ENCODE measurements at regions not wholly inside any gene's neighbourhood (a gene's known extent, or its start where the extent isn't known, plus 50 kb on each side); places are given as distances from the start of the nearest gene placed in this dataset.

GRCh38 chr3:31433679-31433992, 99.1 kb upstream of the STT3B start:
- no peaks in the 10 kb centered on the region for H3K79me2 ChIP-seq (ENCODE audit: insufficient read depth, low read length)
- H4K20me1 ChIP-seq (ENCODE audit: insufficient read depth, low read length), result no peaks in the 10 kb centered on the region
- no peaks in the 10 kb centered on the region for H3K27me3 ChIP-seq (ENCODE audit: insufficient read depth, low read length)
- H3K4me3 ChIP-seq (ENCODE audit: low read depth, low read length, poor library complexity, severe bottlenecking), result no peak overlapping the region
- no peaks in the 10 kb centered on the region; the same call in 1 of the 2 replicates for H3K9me3 ChIP-seq (ENCODE audit: low read length)
- H3K4me1 ChIP-seq (ENCODE audit: insufficient read depth, low read length, severe bottlenecking), result no peaks in the 10 kb centered on the region
- no peak overlapping the region for H3K9ac ChIP-seq (ENCODE audit: low read length)
- H3F3A ChIP-seq (ENCODE audit: insufficient read depth, low read length), result no peaks in the 10 kb centered on the region
- no peak overlapping the region for H3K27ac ChIP-seq (ENCODE audit: low read depth, low read length, poor library complexity, severe bottlenecking)
- no peaks in the 10 kb centered on the region for H3K9me2 ChIP-seq (ENCODE audit: low read depth, low read length)
- no peak for TF ChIP-seq CTCF (IDR thresholded peaks at IDR 0.05; ENCODE audit: low read length)
- TF ChIP-seq EZH2 (IDR thresholded peaks at IDR 0.05; ENCODE audit: borderline replicate concordance, low read length), result no peak
- no peaks in the 10 kb centered on the region for H3K36me3 ChIP-seq (ENCODE audit: insufficient read depth, low read length)
- no peak overlapping the region for H3K4me2 ChIP-seq (ENCODE audit: low read length)
- no peak overlapping the region for H2AFZ ChIP-seq (ENCODE audit: low read length)

GRCh38 chr3:31434819-31435218, 97.9 kb upstream of the STT3B start:
- no peaks in the 10 kb centered on the region for H3K36me3 ChIP-seq (ENCODE audit: insufficient read depth, low read length)
- no peaks in the 10 kb centered on the region for H3K9me2 ChIP-seq (ENCODE audit: low read depth, low read length)

GRCh38 chr3:31436830-31437229, 95.9 kb upstream of the STT3B start:
- no peaks in the 10 kb centered on the region for H3K27me3 ChIP-seq (ENCODE audit: insufficient read depth, low read length)
- no peak overlapping the region for H3K9ac ChIP-seq (ENCODE audit: low read length)
- H2AFZ ChIP-seq (ENCODE audit: low read length), result no peak overlapping the region
- H3F3A ChIP-seq (ENCODE audit: insufficient read depth, low read length), result no peaks in the 10 kb centered on the region
- no peak overlapping the region for H3K4me3 ChIP-seq (ENCODE audit: low read depth, low read length, poor library complexity, severe bottlenecking)
- H3K36me3 ChIP-seq (ENCODE audit: insufficient read depth, low read length), result no peaks in the 10 kb centered on the region
- no peaks in the 10 kb centered on the region for H3K9me2 ChIP-seq (ENCODE audit: low read depth, low read length)
- H3K79me2 ChIP-seq (ENCODE audit: insufficient read depth, low read length), result no peaks in the 10 kb centered on the region
- H4K20me1 ChIP-seq (ENCODE audit: insufficient read depth, low read length), result no peaks in the 10 kb centered on the region
- H3K27ac ChIP-seq (ENCODE audit: low read depth, low read length, poor library complexity, severe bottlenecking), result no peak overlapping the region
- H3K9me3 ChIP-seq (ENCODE audit: low read length), result no peaks in the 10 kb centered on the region; the same call in 1 of the 2 replicates
- H3K4me2 ChIP-seq (ENCODE audit: low read length), result no peak overlapping the region
- no peaks in the 10 kb centered on the region for H3K4me1 ChIP-seq (ENCODE audit: insufficient read depth, low read length, severe bottlenecking)
- TF ChIP-seq EZH2 (IDR thresholded peaks at IDR 0.05; ENCODE audit: borderline replicate concordance, low read length) (no peak), CTCF (IDR thresholded peaks at IDR 0.05; ENCODE audit: low read length) (no peak)

More at GRCh38 chr3:31434819-31435218, 97.9 kb upstream of the STT3B start:
- Histone ChIP-seq H3K4me3 (ENCODE audit: low read depth, low read length, poor library complexity, severe bottlenecking) (no peak overlapping the region), H3K4me2 (ENCODE audit: low read length) (no peak overlapping the region), H3F3A (ENCODE audit: insufficient read depth, low read length) (no peaks in the 10 kb centered on the region), H3K9me3 (ENCODE audit: low read length) (no peaks in the 10 kb centered on the region; the same call in 1 of the 2 replicates), H3K79me2 (ENCODE audit: insufficient read depth, low read length) (no peaks in the 10 kb centered on the region), H3K4me1 (ENCODE audit: insufficient read depth, low read length, severe bottlenecking) (no peaks in the 10 kb centered on the region), H3K27me3 (ENCODE audit: insufficient read depth, low read length) (no peaks in the 10 kb centered on the region), H3K27ac (ENCODE audit: low read depth, low read length, poor library complexity, severe bottlenecking) (no peak overlapping the region), H3K9ac (ENCODE audit: low read length) (no peak overlapping the region), H2AFZ (ENCODE audit: low read length) (no peak overlapping the region), H4K20me1 (ENCODE audit: insufficient read depth, low read length) (no peaks in the 10 kb centered on the region)
- TF ChIP-seq EZH2 (IDR thresholded peaks at IDR 0.05; ENCODE audit: borderline replicate concordance, low read length) (no peak), CTCF (IDR thresholded peaks at IDR 0.05; ENCODE audit: low read length) (no peak)
